Peyer's patch (tissue), 4 donors: ENCODE measurements at regions not wholly inside any gene's neighbourhood (a gene's known extent, or its start where the extent isn't known, plus 50 kb on each side); places are given as distances from the start of the nearest gene placed in this dataset.

Experiments used
- CTCF ChIP-seq, 6 experiments: fragments of 450-650 bp in 4 of 6; fragments of 200-600 bp in 2 of 6; sonication (generic) in 1 of 6; IDR thresholded peaks; one replicate each; pipeline ENCODE4 v1.5.1; 2017 to 2019; ENCODE audit warnings: antibody characterized with exemption in 6 of 6, mild to moderate bottlenecking in 3 of 6, moderate library complexity in 1 of 6
- POLR2A ChIP-seq, 2 donors: fragments of 450-650 bp; IDR thresholded peaks; one replicate each; pipeline ENCODE4 v1.5.1; 2017; ENCODE audit warnings: antibody characterized with exemption in 2 of 2, mild to moderate bottlenecking in 2 of 2, moderate library complexity in 2 of 2

DNA sequence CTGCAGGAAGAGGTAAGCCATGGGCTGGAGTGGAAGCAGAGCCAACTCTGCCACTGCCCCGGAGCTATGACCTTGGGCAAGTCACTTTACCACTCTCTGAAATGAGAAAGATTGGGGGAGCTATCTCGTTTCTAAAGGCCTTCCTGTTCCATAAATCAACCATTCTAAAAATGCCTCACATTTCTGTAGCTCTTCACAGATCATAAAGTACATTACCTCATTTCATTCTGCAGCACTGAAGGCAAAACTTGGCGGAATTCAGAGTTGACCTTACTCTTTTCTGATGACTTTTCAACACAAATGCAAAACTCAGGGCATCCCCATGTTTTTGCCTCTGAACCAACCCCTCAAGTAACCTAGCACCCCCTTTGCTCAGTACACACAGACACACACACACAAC, 404.0 kb upstream of the NFIA start:
- TF ChIP-seq CTCF (IDR thresholded peaks at IDR 0.05): no peak
- TF ChIP-seq POLR2A (IDR thresholded peaks at IDR 0.05): no peak
